BLaER1 treated with 17β-estradiol and CSF1 and Interleukin-3, amounts not matched to agents 10 nM and 100 nM (cell line): ENCODE measurements at regions not wholly inside any gene's neighbourhood (a gene's known extent, or its start where the extent isn't known, plus 50 kb on each side); places are given as distances from the start of the nearest gene placed in this dataset.

Experiments used
- H3K27ac ChIP-seq, 11 experiments: shearing (Covaris generic); formaldehyde crosslinking; 2 replicates each; pipeline ENCODE4 v1.8.1; 2022
- H3K27me3 ChIP-seq, 11 experiments: shearing (Covaris generic); formaldehyde crosslinking; 2 replicates each; pipeline ENCODE4 v1.8.1; 2022
- H3K36me3 ChIP-seq, 11 experiments: shearing (Covaris generic); formaldehyde crosslinking; 2 replicates each; pipeline ENCODE4 v1.8.1; 2022
- H3K4me1 ChIP-seq, 10 experiments: shearing (Covaris generic); formaldehyde crosslinking; 2 replicates each; pipeline ENCODE4 v1.8.1; 2022
- H3K4me2 ChIP-seq, 11 experiments: shearing (Covaris generic); formaldehyde crosslinking; 2 replicates each; pipeline ENCODE4 v1.8.1; 2022
- H3K4me3 ChIP-seq, 10 experiments: shearing (Covaris generic); formaldehyde crosslinking; 2 replicates each; pipeline ENCODE4 v1.8.1; 2022
- H3K9ac ChIP-seq, 11 experiments: shearing (Covaris generic); formaldehyde crosslinking; 2 replicates each; pipeline ENCODE4 v1.8.1; 2022
- H3K9me3 ChIP-seq, 11 experiments: shearing (Covaris generic); formaldehyde crosslinking; replicated peaks in 1 of 11; 2 replicates each; pipeline ENCODE4 v1.8.1; 2022
- H4K20me1 ChIP-seq, 11 experiments: shearing (Covaris generic); formaldehyde crosslinking; 2 replicates each; pipeline ENCODE4 v1.8.1; 2022
- Cebpa-rat ChIP-seq, 11 experiments: shearing (Covaris generic); IDR thresholded peaks; 2 replicates each; pipeline ENCODE4 v1.8.1; 2022

DNA sequence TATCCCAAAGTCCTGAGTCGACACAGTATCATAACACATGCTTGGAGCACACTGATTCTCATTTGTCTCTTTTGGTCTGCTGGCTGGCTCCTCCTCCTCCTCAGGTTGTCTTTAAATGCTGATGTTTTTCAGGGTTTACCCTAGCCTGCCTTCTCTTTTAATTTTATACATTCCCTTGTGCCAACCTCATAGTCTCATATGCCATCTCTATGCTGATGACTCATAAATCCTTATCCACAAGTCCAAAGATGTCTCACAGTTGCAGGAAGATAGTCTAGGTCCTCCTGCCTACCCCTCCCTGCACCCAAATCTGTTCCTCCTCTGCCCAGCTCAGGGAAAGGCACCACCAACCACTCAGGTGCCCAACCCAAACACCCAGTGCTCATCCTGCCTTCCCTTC, 108.3 kb downstream of the SIPA1L2 start:
- Histone ChIP-seq H3K4me3 (no peak overlapping the region), H3K4me1 (peaks cover 0 to 40% (median 11%) of the 10 kb centered on the region in 10 experiments; a peak in 13 of 20 replicates), H4K20me1 (peaks cover 0 to 24% (median 0%) of the 10 kb centered on the region in 11 experiments; a peak in 5 of 22 replicates), H3K4me2 (no peak overlapping the region; a peak in 1 of 22 replicates), H3K9ac (no peak overlapping the region), H3K27ac (no peak overlapping the region), H3K36me3 (no peaks in the 10 kb centered on the region), H3K27me3 (no peaks in the 10 kb centered on the region), H3K9me3 (no peaks in the 10 kb centered on the region)
- no peak for TF ChIP-seq Cebpa-rat (IDR thresholded peaks at IDR 0.05)

DNA sequence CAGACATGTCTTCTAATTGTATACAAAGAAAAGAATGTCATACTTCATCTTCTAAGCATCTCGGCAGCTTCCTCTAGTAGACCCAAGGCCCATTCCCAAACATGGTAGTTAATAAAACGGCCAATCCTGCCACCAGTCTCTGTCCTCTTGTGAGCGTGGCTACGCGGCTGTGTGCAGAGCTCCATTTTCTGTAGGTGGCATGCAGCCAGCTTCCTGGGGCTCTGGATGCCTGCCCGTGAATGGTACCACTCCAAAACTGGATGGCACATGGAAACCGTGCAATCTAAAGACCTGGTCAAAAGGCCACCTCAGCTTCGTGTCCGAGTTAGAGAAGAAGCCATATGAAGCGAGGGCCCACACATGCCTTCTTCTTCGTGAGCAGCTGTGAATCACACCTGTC, 110.7 kb downstream of the SIPA1L2 start:
- peaks cover 0 to 16% (median 11%) of the 10 kb centered on the region in 11 experiments; a peak in 15 of 22 replicates for H3K36me3 ChIP-seq
- H4K20me1 ChIP-seq: peaks cover 0 to 19% (median 0%) of the 10 kb centered on the region in 11 experiments; a peak in 5 of 22 replicates
- no peak overlapping the region for H3K27ac ChIP-seq
- H3K4me1 ChIP-seq: peaks cover 0 to 27% (median 1%) of the 10 kb centered on the region in 10 experiments; a peak in 8 of 20 replicates
- no peaks in the 10 kb centered on the region for H3K27me3 ChIP-seq
- no peak overlapping the region for H3K4me2 ChIP-seq
- 0 out of 22 replicates have a peak, but pooled peaks cover 0 to 11% (median 0%) of the 10 kb centered on the region in 11 experiments for H3K9me3 ChIP-seq
- no peak for TF ChIP-seq Cebpa-rat (IDR thresholded peaks at IDR 0.05)
- H3K4me3 ChIP-seq: no peak overlapping the region
- H3K9ac ChIP-seq: no peak overlapping the region

GRCh38 chr1:232518349-232518748, 111.6 kb downstream of the SIPA1L2 start:
- Histone ChIP-seq H3K9me3 (0 out of 22 replicates have a peak, but pooled peaks cover 0 to 11% (median 0%) of the 10 kb centered on the region in 11 experiments), H3K4me1 (peaks cover 0 to 18% (median 0%) of the 10 kb centered on the region in 10 experiments; a peak in 4 of 20 replicates), H3K4me3 (no peak overlapping the region), H3K4me2 (peak overlapping the region in 2 of 11 experiments; percentile 23 to 40; a peak in 2 of 22 replicates), H3K27me3 (no peaks in the 10 kb centered on the region), H3K9ac (no peak overlapping the region), H3K27ac (no peak overlapping the region), H3K36me3 (peaks cover 0 to 25% (median 20%) of the 10 kb centered on the region in 11 experiments; a peak in 15 of 22 replicates), H4K20me1 (peaks cover 0 to 17% (median 0%) of the 10 kb centered on the region in 11 experiments; a peak in 5 of 22 replicates)
- no peak for TF ChIP-seq Cebpa-rat (IDR thresholded peaks at IDR 0.05)

- H3K9ac ChIP-seq: no peak overlapping the region
- peaks cover 0 to 11% (median 0%) of the 10 kb centered on the region in 11 experiments; a peak in 1 of 22 replicates for H3K9me3 ChIP-seq
- TF ChIP-seq Cebpa-rat (IDR thresholded peaks at IDR 0.05): no peak
- H3K4me2 ChIP-seq: no peak overlapping the region
- H3K4me1 ChIP-seq: peaks cover 0 to 17% (median 0%) of the 10 kb centered on the region in 10 experiments; a peak in 3 of 20 replicates
- H4K20me1 ChIP-seq: peaks cover 0 to 14% (median 0%) of the 10 kb centered on the region in 11 experiments; a peak in 5 of 22 replicates
- H3K27ac ChIP-seq: no peak overlapping the region
- no peak overlapping the region for H3K4me3 ChIP-seq
- H3K27me3 ChIP-seq: no peaks in the 10 kb centered on the region
- H3K36me3 ChIP-seq: peaks cover 0 to 31% (median 21%) of the 10 kb centered on the region in 11 experiments; a peak in 15 of 22 replicates
Measured at GRCh38 chr1:232517204-232517603, 112.7 kb downstream of the SIPA1L2 start.

GRCh38 chr1:232515706-232516105, 114.2 kb downstream of the SIPA1L2 start:
- Histone ChIP-seq H3K4me2 (no peak overlapping the region), H3K27ac (no peak overlapping the region), H3K4me3 (no peak overlapping the region), H4K20me1 (peaks cover 0 to 19% (median 0%) of the 10 kb centered on the region in 11 experiments; a peak in 4 of 22 replicates), H3K9ac (no peak overlapping the region), H3K4me1 (peaks cover 0 to 28% (median 6%) of the 10 kb centered on the region in 10 experiments; a peak in 13 of 20 replicates), H3K27me3 (no peaks in the 10 kb centered on the region), H3K9me3 (peaks cover 0 to 11% (median 0%) of the 10 kb centered on the region in 11 experiments; a peak in 1 of 22 replicates), H3K36me3 (peaks cover 0 to 31% (median 21%) of the 10 kb centered on the region in 11 experiments; a peak in 15 of 22 replicates)
- TF ChIP-seq Cebpa-rat (IDR thresholded peaks at IDR 0.05): no peak

DNA sequence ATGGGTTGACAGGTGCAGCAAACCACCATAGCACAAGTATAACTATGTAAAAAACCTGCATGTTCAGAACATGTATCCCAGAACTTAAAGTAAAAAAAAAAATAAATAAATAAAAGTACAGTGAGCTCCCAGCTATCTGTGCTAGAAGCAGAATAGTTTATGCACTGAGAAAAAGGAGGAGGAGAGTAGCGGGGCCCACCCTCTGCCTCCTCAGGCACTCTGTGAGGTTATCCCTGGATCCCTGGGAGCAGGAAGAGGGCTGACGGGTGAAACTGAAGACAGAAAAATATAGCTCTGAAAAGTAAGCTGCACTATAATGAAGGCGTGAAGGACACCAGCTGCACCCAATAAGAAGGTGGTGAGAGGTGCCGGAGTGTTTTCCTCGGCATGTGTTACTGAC, 117.2 kb downstream of the SIPA1L2 start:
- H3K27ac ChIP-seq: no peak overlapping the region
- H3K4me2 ChIP-seq: no peak overlapping the region
- no peak for TF ChIP-seq Cebpa-rat (IDR thresholded peaks at IDR 0.05)
- peaks cover 0 to 31% (median 21%) of the 10 kb centered on the region in 11 experiments; a peak in 15 of 22 replicates for H3K36me3 ChIP-seq
- H3K4me3 ChIP-seq: no peak overlapping the region
- H3K4me1 ChIP-seq: peaks cover 22 to 47% (median 35%) of the 10 kb centered on the region in 10 experiments
- no peak overlapping the region for H3K9ac ChIP-seq
- H3K27me3 ChIP-seq: no peaks in the 10 kb centered on the region
- peaks cover 0 to 27% (median 0%) of the 10 kb centered on the region in 11 experiments; a peak in 5 of 22 replicates for H4K20me1 ChIP-seq
- H3K9me3 ChIP-seq: peaks cover 0 to 15% (median 0%) of the 10 kb centered on the region in 11 experiments; a peak in 4 of 22 replicates

DNA sequence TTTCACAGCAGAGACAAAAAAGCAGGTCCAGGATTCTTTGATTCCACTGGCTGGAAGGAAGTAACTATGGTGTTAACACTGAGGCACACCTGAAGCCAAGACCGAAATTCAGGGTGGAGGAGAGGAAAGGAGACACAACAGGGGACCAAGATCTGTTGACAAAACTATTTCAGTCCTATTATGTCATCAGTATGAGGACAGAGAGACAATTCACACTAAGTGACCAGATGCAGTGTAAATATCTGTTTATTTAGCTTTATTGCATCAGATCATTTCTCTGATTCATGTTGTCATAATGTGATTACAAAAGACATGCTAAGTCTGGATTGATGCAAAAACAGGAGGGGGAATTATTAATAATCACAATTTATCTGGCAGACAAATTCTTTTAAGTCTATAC, 118.8 kb downstream of the SIPA1L2 start:
- no peak overlapping the region for H3K4me3 ChIP-seq
- no peak overlapping the region for H3K9ac ChIP-seq
- peaks cover 0 to 15% (median 0%) of the 10 kb centered on the region in 11 experiments; a peak in 4 of 22 replicates for H3K9me3 ChIP-seq
- TF ChIP-seq Cebpa-rat (IDR thresholded peaks at IDR 0.05): no peak
- peaks cover 22 to 53% (median 35%) of the 10 kb centered on the region in 10 experiments for H3K4me1 ChIP-seq
- H3K4me2 ChIP-seq: peak overlapping the region in 7 of 11 experiments; percentile 2 to 87 (median 80); a peak in 12 of 22 replicates
- no peaks in the 10 kb centered on the region for H3K27me3 ChIP-seq
- H3K27ac ChIP-seq: peak overlapping the region in 1 of 11 experiments; percentile 56; a peak in 1 of 22 replicates
- peaks cover 0 to 24% (median 0%) of the 10 kb centered on the region in 11 experiments; a peak in 6 of 22 replicates for H4K20me1 ChIP-seq
- H3K36me3 ChIP-seq: peaks cover 0 to 31% (median 21%) of the 10 kb centered on the region in 11 experiments; a peak in 15 of 22 replicates

- Histone ChIP-seq H3K27me3 (no peaks in the 10 kb centered on the region), H3K9ac (no peak overlapping the region), H3K4me1 (peaks cover 22 to 53% (median 35%) of the 10 kb centered on the region in 10 experiments), H3K4me2 (peak overlapping the region in 10 of 11 experiments; percentile 62 to 87 (median 74); a peak in 18 of 22 replicates), H3K9me3 (peaks cover 0 to 15% (median 0%) of the 10 kb centered on the region in 11 experiments; a peak in 5 of 22 replicates), H3K36me3 (peaks cover 0 to 30% (median 21%) of the 10 kb centered on the region in 11 experiments; a peak in 15 of 22 replicates), H4K20me1 (peaks cover 0 to 23% (median 0%) of the 10 kb centered on the region in 11 experiments; a peak in 6 of 22 replicates), H3K27ac (peak overlapping the region in 5 of 11 experiments; percentile 34 to 71 (median 56); a peak in 7 of 22 replicates), H3K4me3 (no peak overlapping the region)
- no peak for TF ChIP-seq Cebpa-rat (IDR thresholded peaks at IDR 0.05)
Measured at GRCh38 chr1:232510367-232511110, 119.4 kb downstream of the SIPA1L2 start.
